ENCODE measurements at regions not wholly inside any gene's neighbourhood (a gene's known extent, or its start where the extent isn't known, plus 50 kb on each side); places are given as distances from the start of the nearest gene placed in this dataset.

DNA sequence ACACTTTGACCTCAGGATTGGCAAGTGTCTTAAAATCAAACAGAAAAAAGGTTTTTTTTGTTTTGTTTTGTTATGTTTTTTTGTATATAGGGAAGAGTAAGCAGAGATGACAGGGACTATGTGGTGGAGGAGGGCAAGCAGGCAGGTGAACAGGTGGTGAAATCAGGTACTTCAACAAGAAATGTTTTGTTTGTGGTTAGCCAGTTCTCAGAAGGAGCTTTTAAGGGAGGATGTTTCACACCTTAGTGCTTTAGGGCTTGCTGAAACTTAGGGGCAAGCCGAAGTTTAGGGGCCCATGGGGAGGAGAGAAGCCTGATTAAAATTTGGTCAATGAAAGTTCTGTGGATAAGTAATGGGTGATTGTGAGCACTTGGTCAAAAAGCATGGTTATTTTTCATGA is 370.7 kb upstream of the SLCO3A1 start:
- no peak for DNase-seq (ENCODE audit: extremely low read depth, insufficient read length)
- Histone ChIP-seq H3K36me3 (ENCODE audit: control insufficient read depth, insufficient read depth, low read length) (no peaks in the 10 kb centered on the region), H3K4me3 (replicated peaks; ENCODE audit: low read depth, low read length) (no peak overlapping the region), H3K27me3 (replicated peaks; ENCODE audit: control insufficient read depth, insufficient read depth, low read length) (no peaks in the 10 kb centered on the region; the same call in 1 of the 2 replicates)
- TF ChIP-seq, protein P1, sequence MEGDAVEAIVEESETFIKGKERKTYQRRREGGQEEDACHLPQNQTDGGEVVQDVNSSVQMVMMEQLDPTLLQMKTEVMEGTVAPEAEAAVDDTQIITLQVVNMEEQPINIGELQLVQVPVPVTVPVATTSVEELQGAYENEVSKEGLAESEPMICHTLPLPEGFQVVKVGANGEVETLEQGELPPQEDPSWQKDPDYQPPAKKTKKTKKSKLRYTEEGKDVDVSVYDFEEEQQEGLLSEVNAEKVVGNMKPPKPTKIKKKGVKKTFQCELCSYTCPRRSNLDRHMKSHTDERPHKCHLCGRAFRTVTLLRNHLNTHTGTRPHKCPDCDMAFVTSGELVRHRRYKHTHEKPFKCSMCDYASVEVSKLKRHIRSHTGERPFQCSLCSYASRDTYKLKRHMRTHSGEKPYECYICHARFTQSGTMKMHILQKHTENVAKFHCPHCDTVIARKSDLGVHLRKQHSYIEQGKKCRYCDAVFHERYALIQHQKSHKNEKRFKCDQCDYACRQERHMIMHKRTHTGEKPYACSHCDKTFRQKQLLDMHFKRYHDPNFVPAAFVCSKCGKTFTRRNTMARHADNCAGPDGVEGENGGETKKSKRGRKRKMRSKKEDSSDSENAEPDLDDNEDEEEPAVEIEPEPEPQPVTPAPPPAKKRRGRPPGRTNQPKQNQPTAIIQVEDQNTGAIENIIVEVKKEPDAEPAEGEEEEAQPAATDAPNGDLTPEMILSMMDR (IDR thresholded peaks at IDR 0.05; ENCODE audit: insufficient read depth, low read length, poor library complexity, severe bottlenecking), result no peak

DNA sequence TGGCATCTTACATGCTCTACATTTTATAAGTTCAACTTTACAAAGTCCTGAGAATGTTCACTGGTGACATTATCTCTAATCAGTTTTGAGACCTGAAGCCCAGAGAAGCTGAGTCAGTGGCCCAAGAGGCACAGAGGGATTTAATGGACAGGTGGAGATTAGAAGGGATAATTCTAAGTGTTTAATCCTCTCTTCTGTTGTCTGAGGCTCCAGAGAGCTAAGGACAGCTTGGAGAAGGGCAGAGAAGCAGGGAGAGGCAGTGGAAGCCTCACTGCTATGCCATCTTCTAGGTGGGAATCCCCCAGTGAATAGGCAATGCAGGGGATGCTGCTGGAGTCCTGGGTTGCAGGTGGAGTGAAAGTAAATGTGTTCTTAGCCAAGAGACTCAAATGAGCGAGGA is 369.4 kb upstream of the SLCO3A1 start:
- no peak for DNase-seq (ENCODE audit: extremely low read depth, insufficient read length)
- Histone ChIP-seq H3K36me3 (ENCODE audit: control insufficient read depth, insufficient read depth, low read length) (no peaks in the 10 kb centered on the region), H3K4me3 (replicated peaks; ENCODE audit: low read depth, low read length) (no peak overlapping the region), H3K27me3 (replicated peaks; ENCODE audit: control insufficient read depth, insufficient read depth, low read length) (no peaks in the 10 kb centered on the region; the same call in 1 of the 2 replicates)
- TF ChIP-seq, protein P1 (IDR thresholded peaks at IDR 0.05; ENCODE audit: insufficient read depth, low read length, poor library complexity, severe bottlenecking), result no peak

DNA sequence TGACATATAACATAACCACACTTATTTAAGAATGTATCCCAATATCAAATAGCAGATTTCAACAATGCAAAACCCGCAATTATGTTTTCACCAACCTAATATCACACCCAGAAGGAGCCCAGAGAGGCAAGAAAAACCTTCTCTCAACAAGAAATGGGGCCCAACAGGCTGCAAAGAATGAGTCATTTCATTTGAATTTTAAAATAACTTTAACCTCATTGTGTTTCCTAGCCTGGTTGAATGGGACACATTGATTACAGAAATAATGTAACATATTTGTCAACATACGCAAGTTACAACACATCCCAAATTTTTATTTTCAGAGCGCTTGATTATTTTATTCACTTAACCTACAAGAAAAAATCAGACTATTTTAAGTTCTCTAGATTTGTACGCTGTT is 365.1 kb upstream of the SLCO3A1 start:
- Histone ChIP-seq H3K36me3 (ENCODE audit: control insufficient read depth, insufficient read depth, low read length) (no peaks in the 10 kb centered on the region), H3K4me3 (replicated peaks; ENCODE audit: low read depth, low read length) (no peak overlapping the region), H3K27me3 (replicated peaks; ENCODE audit: control insufficient read depth, insufficient read depth, low read length) (no peaks in the 10 kb centered on the region; the same call in 1 of the 2 replicates)
- no peak for DNase-seq (ENCODE audit: extremely low read depth, insufficient read length)
- TF ChIP-seq, protein P1 (IDR thresholded peaks at IDR 0.05; ENCODE audit: insufficient read depth, low read length, poor library complexity, severe bottlenecking), result no peak

DNA sequence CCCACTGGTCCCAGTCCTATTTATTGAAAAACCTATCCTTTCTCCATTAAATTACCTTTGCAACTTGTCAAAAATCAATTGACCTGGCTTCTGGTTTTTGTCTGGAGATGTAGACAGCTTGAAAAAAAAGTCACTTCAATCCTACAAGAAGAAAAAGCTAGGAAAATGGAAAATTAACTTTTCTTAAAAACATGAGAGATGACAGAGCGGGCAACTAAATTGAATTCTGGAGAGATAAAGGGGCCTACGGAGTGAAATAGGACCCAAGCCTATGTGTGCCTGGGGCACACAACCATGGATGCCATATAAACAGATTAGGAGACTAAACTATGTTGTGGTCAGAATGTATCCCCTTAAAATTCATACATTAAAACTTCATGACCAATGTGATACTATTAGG is 363.3 kb upstream of the SLCO3A1 start:
- Histone ChIP-seq H3K27me3 (replicated peaks; ENCODE audit: control insufficient read depth, insufficient read depth, low read length) (no peaks in the 10 kb centered on the region), H3K4me3 (replicated peaks; ENCODE audit: low read depth, low read length) (no peak overlapping the region), H3K36me3 (ENCODE audit: control insufficient read depth, insufficient read depth, low read length) (no peaks in the 10 kb centered on the region)
- DNase-seq (ENCODE audit: extremely low read depth, insufficient read length), result no peak
- TF ChIP-seq, protein P1 (IDR thresholded peaks at IDR 0.05; ENCODE audit: insufficient read depth, low read length, poor library complexity, severe bottlenecking), result no peak

DNA sequence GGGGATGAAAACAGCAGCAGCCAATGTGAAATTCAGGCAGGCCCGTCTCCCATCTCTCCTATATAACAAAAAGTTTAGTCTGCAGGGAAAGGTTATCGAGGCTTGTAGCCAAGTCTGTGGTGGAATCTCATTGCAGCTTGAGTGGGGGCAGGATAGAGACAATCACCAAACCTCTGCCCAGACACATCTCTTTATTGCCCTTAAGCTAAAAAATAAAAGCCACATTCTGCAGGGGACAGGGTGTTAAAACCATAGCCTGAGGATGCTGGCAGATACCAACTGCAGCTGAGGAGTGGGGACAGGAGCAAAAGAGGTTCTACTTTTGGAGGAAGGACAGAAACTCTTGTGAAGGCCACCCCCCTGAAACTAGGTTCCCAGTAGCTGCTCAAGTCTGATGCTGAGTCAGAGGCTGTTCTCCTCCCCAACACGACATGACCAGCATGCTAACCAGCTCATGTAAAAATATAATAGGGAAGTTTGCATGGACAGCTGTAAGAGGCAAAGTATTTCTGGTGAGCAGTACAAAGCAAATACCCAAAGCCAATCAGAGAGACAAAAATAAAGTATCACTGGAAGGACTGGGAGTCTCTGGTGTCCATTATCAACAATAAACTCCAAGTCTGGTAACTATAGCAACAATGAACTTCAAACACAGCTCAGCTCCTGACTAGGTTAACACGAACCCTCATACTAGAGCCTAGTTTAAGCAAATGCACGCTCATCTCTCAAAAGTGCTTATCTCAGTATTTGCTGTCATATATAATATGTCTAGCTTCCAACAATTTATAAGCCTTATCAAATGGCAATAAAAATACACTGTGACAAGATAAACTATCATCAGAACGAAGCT is 362.2 kb upstream of the SLCO3A1 start:
- DNase-seq (ENCODE audit: extremely low read depth, insufficient read length), result no peak
- Histone ChIP-seq H3K27me3 (replicated peaks; ENCODE audit: control insufficient read depth, insufficient read depth, low read length) (no peaks in the 10 kb centered on the region), H3K4me3 (replicated peaks; ENCODE audit: low read depth, low read length) (no peak overlapping the region), H3K36me3 (ENCODE audit: control insufficient read depth, insufficient read depth, low read length) (no peaks in the 10 kb centered on the region)
- TF ChIP-seq, protein P1 (IDR thresholded peaks at IDR 0.05; ENCODE audit: insufficient read depth, low read length, poor library complexity, severe bottlenecking), result no peak

Data from GM06990 (cell line).